ENCODE measurements at regions not wholly inside any gene's neighbourhood (a gene's known extent, or its start where the extent isn't known, plus 50 kb on each side); places are given as distances from the start of the nearest gene placed in this dataset.

DNA sequence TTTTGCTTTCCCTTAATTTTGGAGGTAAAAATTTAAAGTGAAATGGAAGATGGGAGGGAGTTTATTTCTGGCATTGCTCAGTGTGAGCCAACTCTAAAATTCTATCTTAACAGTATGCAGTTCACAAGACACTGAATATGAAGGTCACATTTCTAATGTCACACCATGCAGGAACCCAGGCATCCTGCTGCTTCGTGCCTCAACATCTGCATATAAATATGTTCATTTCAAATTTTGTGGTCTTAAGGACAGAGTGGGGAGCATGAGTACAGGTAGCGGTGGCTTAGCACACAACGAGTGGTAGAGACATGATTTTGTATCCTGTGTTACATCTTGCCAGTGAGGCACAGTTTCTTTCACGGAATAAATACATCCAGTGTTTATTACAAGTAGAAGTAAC, 102.4 kb downstream of the ARL4C start:
- TF ChIP-seq CTCF (IDR thresholded peaks at IDR 0.05; ENCODE audit: low read depth, low read length, poor library complexity, severe bottlenecking) = no peak
- TF ChIP-seq EZH2phosphoT487 (IDR thresholded peaks at IDR 0.05; ENCODE audit: borderline replicate concordance, low read length) = no peak
